Upper lobe of left lung (tissue), 6 donors: ENCODE measurements at regions not wholly inside any gene's neighbourhood (a gene's known extent, or its start where the extent isn't known, plus 50 kb on each side); places are given as distances from the start of the nearest gene placed in this dataset.

Experiments
- ATAC-seq, 2 donors: fragments of 200-7000 bp; cut with Tn5 transposase; one replicate each; pipeline ENCODE4 v1.9.1; 2022; ENCODE audit warnings: mild to moderate bottlenecking in 2 of 2, moderate library complexity in 2 of 2; ENCODE audit not compliant: low FRiP score in 2 of 2
- DNase-seq, 2 donors: peaks; one replicate each; pipeline ENCODE4 v3.0.0-alpha.2; 2019 to 2020
- H3K27ac ChIP-seq, 4 donors: fragments of 200-600 bp; sonication (generic); one replicate each; pipeline ENCODE4 v1.5.1; 2016 to 2019
- H3K27me3 ChIP-seq, 4 donors: fragments of 200-600 bp; sonication (generic); one replicate each; pipeline ENCODE4 v1.5.1; 2017 to 2019
- H3K36me3 ChIP-seq, 4 donors: fragments of 200-600 bp; sonication (generic); one replicate each; pipeline ENCODE4 v1.5.1; 2016 to 2019
- H3K4me1 ChIP-seq, 4 donors: fragments of 200-600 bp; sonication (generic); one replicate each; pipeline ENCODE4 v1.5.1; 2018 to 2019
- H3K4me3 ChIP-seq, 4 donors: fragments of 200-600 bp; sonication (generic); one replicate each; pipeline ENCODE4 v1.5.1; 2017 to 2019; ENCODE audit warnings: mild to moderate bottlenecking in 2 of 4, moderate library complexity in 1 of 4
- H3K9me3 ChIP-seq, 4 donors: fragments of 200-600 bp; sonication (generic); one replicate each; pipeline ENCODE4 v1.5.1; 2018 to 2019
- EP300 ChIP-seq, 4 donors: sonication (generic); formaldehyde crosslinking; IDR thresholded peaks; one replicate each; pipeline ENCODE4 v1.5.1; 2017; ENCODE audit warnings: antibody characterized with exemption in 4 of 4, control low read depth in 2 of 4
- POLR2A ChIP-seq, 4 donors: fragments of 450-650 bp; IDR thresholded peaks; one replicate each; pipeline ENCODE4 v1.5.1; 2016 to 2017; ENCODE audit warnings: antibody characterized with exemption in 4 of 4, mild to moderate bottlenecking in 2 of 4
- POLR2AphosphoS5 ChIP-seq, 2 donors: sonication (generic); formaldehyde crosslinking; IDR thresholded peaks; one replicate each; pipeline ENCODE4 v1.5.1; 2017; ENCODE audit warnings: antibody characterized with exemption in 2 of 2
- WGBS, 2 donors: methylation state at CpG; one replicate each; pipeline ENCODE4 v1.1.5; 2017 to 2018; 5-methylcytosine and 5-hydroxymethylcytosine counted together
- TF ChIP-seq, protein P1 (sequence below), 6 experiments: fragments of 450-650 bp in 4 of 6; fragments of 200-600 bp in 2 of 6; sonication (generic) in 2 of 6; IDR thresholded peaks; one replicate each; pipeline ENCODE4 v1.5.1; 2016 to 2019; ENCODE audit warnings: antibody characterized with exemption in 6 of 6
- donor health status: DM: no; HTN: no; CAD: no; lungs with moderate emphysema.
- donor health status: DM: no; HTN: yes; CAD: no; lungs with severe emphysema.

DNA sequence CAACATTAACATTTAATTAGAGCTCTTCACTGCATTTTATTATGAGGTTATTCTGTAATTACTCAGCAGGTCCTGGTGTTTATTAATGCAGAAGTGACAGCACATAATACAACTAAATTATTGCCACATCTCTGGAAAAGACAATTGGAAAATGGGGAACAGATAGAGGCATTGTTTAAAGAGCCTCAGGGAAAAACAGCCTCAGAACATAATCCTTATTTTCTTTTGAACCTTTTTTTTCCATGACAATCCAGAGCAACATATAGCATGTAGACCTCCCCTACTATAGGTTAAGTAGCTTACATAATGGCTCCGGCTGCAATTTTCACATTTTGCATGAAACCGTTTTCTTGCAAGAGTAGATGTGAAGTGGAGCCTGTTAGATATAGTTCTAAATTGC, 87.2 kb downstream of the RMI1 start:
- no peaks in the 10 kb centered on the region for H3K9me3 ChIP-seq
- no peak for TF ChIP-seq POLR2A (IDR thresholded peaks at IDR 0.05)
- no peaks in the 10 kb centered on the region for H3K4me1 ChIP-seq
- ATAC-seq (no peak), DNase-seq (no peak)
- H3K4me3 ChIP-seq, result no peak overlapping the region
- H3K27ac ChIP-seq, result no peak overlapping the region
- H3K27me3 ChIP-seq, result no peaks in the 10 kb centered on the region
- no peaks in the 10 kb centered on the region for H3K36me3 ChIP-seq
- WGBS, 2 donors, result 87 to 97% methylated on average over 2 of the region's 2 CpGs

GRCh38 chr9:84068872-84069271, 88.3 kb downstream of the RMI1 start:
- 77 to 82% methylated on average over 5 of the region's 5 CpGs for WGBS, 2 donors
- Histone ChIP-seq H3K27me3 (no peaks in the 10 kb centered on the region), H3K36me3 (no peaks in the 10 kb centered on the region), H3K4me1 (no peaks in the 10 kb centered on the region), H3K9me3 (no peaks in the 10 kb centered on the region), H3K4me3 (no peak overlapping the region), H3K27ac (no peak overlapping the region)
- TF ChIP-seq, protein P1, sequence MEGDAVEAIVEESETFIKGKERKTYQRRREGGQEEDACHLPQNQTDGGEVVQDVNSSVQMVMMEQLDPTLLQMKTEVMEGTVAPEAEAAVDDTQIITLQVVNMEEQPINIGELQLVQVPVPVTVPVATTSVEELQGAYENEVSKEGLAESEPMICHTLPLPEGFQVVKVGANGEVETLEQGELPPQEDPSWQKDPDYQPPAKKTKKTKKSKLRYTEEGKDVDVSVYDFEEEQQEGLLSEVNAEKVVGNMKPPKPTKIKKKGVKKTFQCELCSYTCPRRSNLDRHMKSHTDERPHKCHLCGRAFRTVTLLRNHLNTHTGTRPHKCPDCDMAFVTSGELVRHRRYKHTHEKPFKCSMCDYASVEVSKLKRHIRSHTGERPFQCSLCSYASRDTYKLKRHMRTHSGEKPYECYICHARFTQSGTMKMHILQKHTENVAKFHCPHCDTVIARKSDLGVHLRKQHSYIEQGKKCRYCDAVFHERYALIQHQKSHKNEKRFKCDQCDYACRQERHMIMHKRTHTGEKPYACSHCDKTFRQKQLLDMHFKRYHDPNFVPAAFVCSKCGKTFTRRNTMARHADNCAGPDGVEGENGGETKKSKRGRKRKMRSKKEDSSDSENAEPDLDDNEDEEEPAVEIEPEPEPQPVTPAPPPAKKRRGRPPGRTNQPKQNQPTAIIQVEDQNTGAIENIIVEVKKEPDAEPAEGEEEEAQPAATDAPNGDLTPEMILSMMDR (IDR thresholded peaks at IDR 0.05), result no peak
- TF ChIP-seq EP300 (IDR thresholded peaks at IDR 0.05) (no peak), POLR2AphosphoS5 (IDR thresholded peaks at IDR 0.05) (no peak), POLR2A (IDR thresholded peaks at IDR 0.05) (no peak)
- no peak for ATAC-seq
- DNase-seq, result no peak

DNA sequence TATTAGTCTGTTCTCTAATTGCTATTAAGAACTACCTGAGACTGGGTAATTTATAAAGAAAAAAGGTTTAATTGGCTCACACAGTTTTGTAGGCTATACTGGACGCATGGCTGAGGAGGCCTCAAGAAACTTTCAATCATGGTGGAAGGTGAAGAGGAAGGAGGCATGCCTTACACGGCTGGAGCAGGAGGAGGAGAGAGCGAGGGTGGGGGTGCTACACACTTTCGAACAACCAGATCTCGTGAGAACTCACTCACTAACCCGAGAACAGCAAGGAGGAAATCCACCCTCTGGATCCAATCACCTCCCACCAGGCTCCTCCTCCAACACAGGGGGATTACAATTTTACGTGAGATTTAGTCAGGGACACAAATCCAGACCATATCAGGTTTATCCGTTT, 90.0 kb downstream of the RMI1 start:
- no peak overlapping the region for H3K27ac ChIP-seq
- DNase-seq (no peak), ATAC-seq (no peak)
- no peaks in the 10 kb centered on the region for H3K36me3 ChIP-seq
- no peaks in the 10 kb centered on the region for H3K27me3 ChIP-seq
- TF ChIP-seq, protein P1 (IDR thresholded peaks at IDR 0.05), result no peak
- TF ChIP-seq POLR2A (IDR thresholded peaks at IDR 0.05) (no peak), EP300 (IDR thresholded peaks at IDR 0.05) (no peak), POLR2AphosphoS5 (IDR thresholded peaks at IDR 0.05) (no peak)
- no peak overlapping the region for H3K4me3 ChIP-seq
- WGBS, 2 donors, result 88 to 89% methylated on average over 8 of the region's 8 CpGs
- H3K4me1 ChIP-seq, result no peaks in the 10 kb centered on the region
- H3K9me3 ChIP-seq, result no peaks in the 10 kb centered on the region

- Histone ChIP-seq H3K9me3 (no peaks in the 10 kb centered on the region), H3K36me3 (no peaks in the 10 kb centered on the region), H3K27me3 (no peaks in the 10 kb centered on the region), H3K4me3 (no peak overlapping the region), H3K4me1 (no peaks in the 10 kb centered on the region), H3K27ac (no peak overlapping the region)
- no peak for DNase-seq
- TF ChIP-seq POLR2AphosphoS5 (IDR thresholded peaks at IDR 0.05) (no peak), POLR2A (IDR thresholded peaks at IDR 0.05) (no peak), EP300 (IDR thresholded peaks at IDR 0.05) (no peak)
- TF ChIP-seq, protein P1 (IDR thresholded peaks at IDR 0.05), result no peak
- 82 to 100% methylated on average over 1 to 3 of the region's 3 CpGs for WGBS, 2 donors
- no peak for ATAC-seq
Observed at GRCh38 chr9:84072621-84073180, 92.1 kb downstream of the RMI1 start.

- TF ChIP-seq POLR2AphosphoS5 (IDR thresholded peaks at IDR 0.05) (no peak), POLR2A (IDR thresholded peaks at IDR 0.05) (no peak), EP300 (IDR thresholded peaks at IDR 0.05) (no peak)
- TF ChIP-seq, protein P1 (IDR thresholded peaks at IDR 0.05), result no peak
- H3K36me3 ChIP-seq, result no peaks in the 10 kb centered on the region
- ATAC-seq, result no peak
Observed at GRCh38 chr9:84075004-84075403, 94.4 kb downstream of the RMI1 start.

More at GRCh38 chr9:84075004-84075403, 94.4 kb downstream of the RMI1 start:
- Histone ChIP-seq H3K4me1 (no peaks in the 10 kb centered on the region), H3K4me3 (no peak overlapping the region), H3K9me3 (no peaks in the 10 kb centered on the region), H3K27me3 (no peaks in the 10 kb centered on the region), H3K27ac (no peak overlapping the region)
- DNase-seq, result no peak
